ENCODE measurements at regions not wholly inside any gene's neighbourhood (a gene's known extent, or its start where the extent isn't known, plus 50 kb on each side); places are given as distances from the start of the nearest gene placed in this dataset.
A peak's percentile ranks its signal among the peaks of the same experiment; 100 is the strongest.

DNA sequence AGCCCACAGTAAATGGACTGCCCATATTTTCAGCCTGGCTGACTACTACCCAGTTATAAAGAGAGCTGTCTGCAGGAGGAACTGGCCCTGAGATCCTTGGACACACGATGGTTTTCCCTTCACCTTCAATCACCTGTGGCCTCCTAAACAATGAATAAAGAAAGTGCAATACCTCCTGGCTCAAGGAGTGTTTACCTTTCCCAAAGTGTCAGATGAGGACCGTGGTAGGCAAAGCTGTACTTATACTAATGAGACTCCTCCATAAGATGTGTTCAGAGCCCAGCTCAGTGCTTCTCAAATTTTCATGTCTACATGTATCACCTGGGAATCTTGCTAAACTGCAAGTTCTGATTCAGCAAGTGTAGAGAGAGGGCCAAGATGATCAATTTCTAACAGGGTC, 284.5 kb upstream of the VLDLR start:
- no peak for DNase-seq (ENCODE audit: extremely low spot score, unreplicated experiment)
- TF ChIP-seq, protein P1, sequence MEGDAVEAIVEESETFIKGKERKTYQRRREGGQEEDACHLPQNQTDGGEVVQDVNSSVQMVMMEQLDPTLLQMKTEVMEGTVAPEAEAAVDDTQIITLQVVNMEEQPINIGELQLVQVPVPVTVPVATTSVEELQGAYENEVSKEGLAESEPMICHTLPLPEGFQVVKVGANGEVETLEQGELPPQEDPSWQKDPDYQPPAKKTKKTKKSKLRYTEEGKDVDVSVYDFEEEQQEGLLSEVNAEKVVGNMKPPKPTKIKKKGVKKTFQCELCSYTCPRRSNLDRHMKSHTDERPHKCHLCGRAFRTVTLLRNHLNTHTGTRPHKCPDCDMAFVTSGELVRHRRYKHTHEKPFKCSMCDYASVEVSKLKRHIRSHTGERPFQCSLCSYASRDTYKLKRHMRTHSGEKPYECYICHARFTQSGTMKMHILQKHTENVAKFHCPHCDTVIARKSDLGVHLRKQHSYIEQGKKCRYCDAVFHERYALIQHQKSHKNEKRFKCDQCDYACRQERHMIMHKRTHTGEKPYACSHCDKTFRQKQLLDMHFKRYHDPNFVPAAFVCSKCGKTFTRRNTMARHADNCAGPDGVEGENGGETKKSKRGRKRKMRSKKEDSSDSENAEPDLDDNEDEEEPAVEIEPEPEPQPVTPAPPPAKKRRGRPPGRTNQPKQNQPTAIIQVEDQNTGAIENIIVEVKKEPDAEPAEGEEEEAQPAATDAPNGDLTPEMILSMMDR (IDR thresholded peaks at IDR 0.05), result no peak
- Mint-ChIP-seq H3K9me3 (ENCODE audit: unreplicated experiment) (no peaks in the 10 kb centered on the region), H3K4me3 (ENCODE audit: unreplicated experiment) (no peak overlapping the region), H3K36me3 (ENCODE audit: unreplicated experiment) (no peaks in the 10 kb centered on the region), H3K27ac (ENCODE audit: unreplicated experiment) (no peak overlapping the region), H3K4me1 (ENCODE audit: unreplicated experiment) (no peaks in the 10 kb centered on the region), H3K27me3 (ENCODE audit: unreplicated experiment) (peaks cover 2% of the 10 kb centered on the region)

DNA sequence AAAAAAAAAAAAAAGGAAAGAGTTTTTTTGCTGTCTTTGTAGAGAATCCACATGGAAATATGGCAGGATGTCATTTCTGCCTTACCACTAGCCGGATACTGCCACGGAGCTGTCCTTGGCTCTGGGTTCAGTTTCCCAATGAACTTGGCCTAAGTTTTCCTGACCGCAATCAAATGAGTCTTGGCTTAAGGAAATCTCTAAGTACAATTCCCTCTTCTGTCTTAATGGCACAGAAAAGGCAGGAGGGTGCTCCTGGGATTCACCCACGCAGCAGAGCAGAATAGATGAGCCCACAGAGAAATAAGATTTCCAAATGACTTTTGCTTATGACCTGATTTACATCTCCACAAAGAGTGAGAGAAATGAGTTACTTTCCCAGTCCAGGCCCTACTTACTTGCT, 284.0 kb upstream of the VLDLR start:
- peak; percentile 2 for DNase-seq (ENCODE audit: extremely low spot score, unreplicated experiment)

DNA sequence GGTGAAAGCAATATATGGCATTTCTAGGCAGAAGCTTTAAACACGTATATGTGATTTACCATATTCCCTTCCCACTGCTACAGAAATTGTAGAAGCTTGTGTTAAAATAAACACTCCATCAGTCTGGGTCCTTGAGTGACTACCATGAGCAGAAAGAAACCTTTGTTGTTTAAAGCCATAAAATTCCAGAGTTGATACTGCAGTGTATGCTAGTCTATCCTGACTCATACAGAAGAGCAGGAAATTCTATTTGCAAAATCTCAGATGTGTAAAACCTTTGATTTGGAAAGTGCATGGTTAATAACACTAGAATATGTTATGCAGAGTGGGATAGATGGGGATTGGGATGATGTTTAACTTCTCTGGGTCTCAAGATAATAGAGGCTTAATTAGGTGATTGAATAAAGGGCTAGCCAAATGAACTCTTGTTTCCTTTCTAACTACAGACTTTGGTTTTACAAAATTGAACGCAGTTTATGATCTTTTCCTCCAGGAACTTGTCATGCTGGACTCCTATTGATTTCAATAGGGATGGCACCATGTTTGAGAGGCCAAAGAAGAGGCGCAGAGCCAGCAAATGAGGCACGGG, 282.7 kb upstream of the VLDLR start:
- H3K9me3 Mint-ChIP-seq (ENCODE audit: unreplicated experiment), result no peaks in the 10 kb centered on the region
- no peak for DNase-seq (ENCODE audit: extremely low spot score, unreplicated experiment)
- H3K27ac Mint-ChIP-seq (ENCODE audit: unreplicated experiment), result no peak overlapping the region
- TF ChIP-seq, protein P1 (IDR thresholded peaks at IDR 0.05), result no peak
- H3K4me3 Mint-ChIP-seq (ENCODE audit: unreplicated experiment), result no peak overlapping the region
- H3K27me3 Mint-ChIP-seq (ENCODE audit: unreplicated experiment), result peaks cover under 1% of the 10 kb centered on the region
- H3K4me1 Mint-ChIP-seq (ENCODE audit: unreplicated experiment), result no peaks in the 10 kb centered on the region
- no peaks in the 10 kb centered on the region for H3K36me3 Mint-ChIP-seq (ENCODE audit: unreplicated experiment)

More for the DNA sequence above, 284.0 kb upstream of the VLDLR start:
- TF ChIP-seq, protein P1 (IDR thresholded peaks at IDR 0.05), result no peak
- Mint-ChIP-seq H3K36me3 (ENCODE audit: unreplicated experiment) (no peaks in the 10 kb centered on the region), H3K27me3 (ENCODE audit: unreplicated experiment) (peaks cover 2% of the 10 kb centered on the region), H3K4me1 (ENCODE audit: unreplicated experiment) (no peaks in the 10 kb centered on the region), H3K27ac (ENCODE audit: unreplicated experiment) (no peak overlapping the region), H3K4me3 (ENCODE audit: unreplicated experiment) (no peak overlapping the region), H3K9me3 (ENCODE audit: unreplicated experiment) (no peaks in the 10 kb centered on the region)

DNA sequence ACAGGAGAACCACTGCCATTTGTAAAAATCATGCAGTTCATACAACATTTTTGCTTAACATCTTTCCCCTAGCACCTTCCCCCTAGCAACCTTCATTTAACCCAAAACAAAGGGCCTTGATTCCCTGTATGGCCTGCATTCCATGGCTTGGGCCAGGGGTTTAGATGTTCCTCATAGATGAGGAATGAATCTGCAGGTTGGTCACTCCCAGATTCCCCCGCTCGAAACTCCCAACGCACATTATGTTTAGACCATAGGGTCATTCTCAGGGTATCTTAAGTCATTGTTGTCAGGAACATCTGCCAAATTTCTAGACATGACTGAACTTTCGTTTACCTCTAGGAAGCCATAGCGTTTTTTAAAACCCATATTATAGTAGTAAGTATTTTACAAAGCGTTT, 282.2 kb upstream of the VLDLR start:
- no peak overlapping the region for H3K4me3 Mint-ChIP-seq (ENCODE audit: unreplicated experiment)
- DNase-seq (ENCODE audit: extremely low spot score, unreplicated experiment), result no peak
- TF ChIP-seq, protein P1 (IDR thresholded peaks at IDR 0.05), result no peak
- no peaks in the 10 kb centered on the region for H3K27me3 Mint-ChIP-seq (ENCODE audit: unreplicated experiment)
- H3K36me3 Mint-ChIP-seq (ENCODE audit: unreplicated experiment), result no peaks in the 10 kb centered on the region
- H3K27ac Mint-ChIP-seq (ENCODE audit: unreplicated experiment), result no peak overlapping the region
- H3K4me1 Mint-ChIP-seq (ENCODE audit: unreplicated experiment), result no peaks in the 10 kb centered on the region
- no peaks in the 10 kb centered on the region for H3K9me3 Mint-ChIP-seq (ENCODE audit: unreplicated experiment)

DNA sequence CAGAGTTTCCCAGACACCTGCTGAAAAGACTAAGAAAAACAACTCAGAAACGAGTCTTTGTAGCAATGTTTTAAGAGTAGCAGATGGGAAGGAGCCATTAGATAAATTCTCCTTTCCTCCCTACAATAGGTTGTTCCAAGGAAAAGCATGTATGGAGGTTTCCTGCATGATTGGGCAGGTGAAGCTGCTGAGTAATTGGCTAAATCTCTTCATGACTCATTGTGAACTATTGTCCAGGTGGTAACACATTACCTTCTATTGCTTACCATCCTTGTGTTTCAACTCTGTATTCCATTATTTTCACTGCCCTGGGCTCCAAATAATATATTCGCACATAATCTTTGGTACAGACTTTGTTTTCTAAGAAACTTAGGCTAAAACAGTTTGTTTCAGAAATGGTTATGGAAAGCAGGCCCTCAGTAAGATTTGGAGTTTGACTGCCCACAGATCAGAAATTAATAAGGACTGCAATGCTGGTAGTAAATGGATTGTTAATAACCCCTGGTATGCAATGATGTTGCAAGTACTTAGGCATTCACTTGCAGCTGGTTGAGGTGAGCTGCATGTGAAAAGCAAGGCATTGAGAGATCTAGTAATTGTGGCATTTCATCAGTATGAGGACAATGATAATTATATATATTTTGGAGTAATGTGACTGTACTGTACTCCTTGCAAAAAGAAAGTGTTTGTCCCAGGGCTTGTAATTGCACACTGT, 281.4 kb upstream of the VLDLR start:
- Mint-ChIP-seq H3K36me3 (ENCODE audit: unreplicated experiment) (no peaks in the 10 kb centered on the region), H3K4me3 (ENCODE audit: unreplicated experiment) (no peak overlapping the region), H3K4me1 (ENCODE audit: unreplicated experiment) (no peaks in the 10 kb centered on the region), H3K27me3 (ENCODE audit: unreplicated experiment) (no peaks in the 10 kb centered on the region), H3K9me3 (ENCODE audit: unreplicated experiment) (no peaks in the 10 kb centered on the region), H3K27ac (ENCODE audit: unreplicated experiment) (no peak overlapping the region)
- DNase-seq (ENCODE audit: extremely low spot score, unreplicated experiment), result no peak
- TF ChIP-seq, protein P1 (IDR thresholded peaks at IDR 0.05), result no peak

Measured in osteocyte (in vitro differentiated cells).